ENCODE measurements at regions not wholly inside any gene's neighbourhood (a gene's known extent, or its start where the extent isn't known, plus 50 kb on each side); places are given as distances from the start of the nearest gene placed in this dataset.

GRCh38 chr7:65731129-65731528 is 141.7 kb upstream of the VKORC1L1 start:
- no peak for TF ChIP-seq EZH2 (IDR thresholded peaks at IDR 0.05; ENCODE audit: low read depth)
- no peak for TF ChIP-seq CTCF (conservative IDR thresholded peaks at IDR 0.05)

Data from PC-9 (cell line).